ENCODE measurements at regions not wholly inside any gene's neighbourhood (a gene's known extent, or its start where the extent isn't known, plus 50 kb on each side); places are given as distances from the start of the nearest gene placed in this dataset.
"Not testable (repeated sequence)": the region's sequence is repeated elsewhere in the genome, so short reads cannot be mapped to it uniquely, and the experiment has no call there.

GRCh38 chr2:125710561-125710960 lies 945.4 kb upstream of the GYPC start:
- no peak for DNase-seq (ENCODE audit: low read depth in 3 of 3)

GRCh38 chr2:125711075-125711474 lies 944.9 kb upstream of the GYPC start:
- no peak for DNase-seq (ENCODE audit: low read depth in 3 of 3)

GRCh38 chr2:125713533-125713932 lies 942.4 kb upstream of the GYPC start:
- DNase-seq (ENCODE audit: low read depth in 3 of 3) = no peak

GRCh38 chr2:125721072-125721721 lies 934.8 kb upstream of the GYPC start:
- no peak for DNase-seq (ENCODE audit: low read depth in 3 of 3)

GRCh38 chr2:125730921-125731320 lies 925.0 kb upstream of the GYPC start:
- DNase-seq (ENCODE audit: low read depth in 3 of 3) = no peak

GRCh38 chr2:125736306-125736705 lies 919.7 kb upstream of the GYPC start:
- no peak for DNase-seq (ENCODE audit: low read depth in 3 of 3)

GRCh38 chr2:125745514-125745913 lies 910.4 kb upstream of the GYPC start:
- DNase-seq (ENCODE audit: low read depth in 3 of 3) = no peak

GRCh38 chr2:125746321-125747164 lies 909.4 kb upstream of the GYPC start:
- DNase-seq (ENCODE audit: low read depth in 3 of 3) = no peak

- DNase-seq (ENCODE audit: low read depth in 3 of 3) = no peak
Observed at GRCh38 chr2:125747165-125747425, 908.9 kb upstream of the GYPC start.

- DNase-seq (ENCODE audit: low read depth in 3 of 3) = no peak
Observed at GRCh38 chr2:125756431-125756830, 899.5 kb upstream of the GYPC start.

GRCh38 chr2:125796784-125797183 lies 859.2 kb upstream of the GYPC start:
- no peak for DNase-seq (ENCODE audit: low read depth in 3 of 3)

- DNase-seq (ENCODE audit: low read depth in 3 of 3) = no peak
Observed at GRCh38 chr2:125797192-125797591, 858.8 kb upstream of the GYPC start.

- no peak for DNase-seq (ENCODE audit: low read depth in 3 of 3)
Observed at GRCh38 chr2:125822746-125823145, 833.2 kb upstream of the GYPC start.

- not testable (repeated sequence) for DNase-seq (ENCODE audit: low read depth in 3 of 3)
Observed at GRCh38 chr2:125825781-125826180, 830.2 kb upstream of the GYPC start.

- no peak for DNase-seq (ENCODE audit: low read depth in 3 of 3)
Observed at GRCh38 chr2:125837128-125837527, 818.8 kb upstream of the GYPC start.

GRCh38 chr2:125837611-125838010 lies 818.3 kb upstream of the GYPC start:
- no peak for DNase-seq (ENCODE audit: low read depth in 3 of 3)

- DNase-seq (ENCODE audit: low read depth in 3 of 3) = no peak
Observed at GRCh38 chr2:125839945-125840344, 816.0 kb upstream of the GYPC start.

- no peak for DNase-seq (ENCODE audit: low read depth in 3 of 3)
Observed at GRCh38 chr2:125842041-125842440, 813.9 kb upstream of the GYPC start.

GRCh38 chr2:125850541-125850940 lies 805.4 kb upstream of the GYPC start:
- no peak for DNase-seq (ENCODE audit: low read depth in 3 of 3)

- DNase-seq (ENCODE audit: low read depth in 3 of 3) = no peak
Observed at GRCh38 chr2:125852364-125852763, 803.6 kb upstream of the GYPC start.

- DNase-seq (ENCODE audit: low read depth in 3 of 3) = no peak
Observed at GRCh38 chr2:125853626-125854025, 802.3 kb upstream of the GYPC start.

GRCh38 chr2:125855204-125855603 lies 800.8 kb upstream of the GYPC start:
- DNase-seq (ENCODE audit: low read depth in 3 of 3) = no peak

- no peak for DNase-seq (ENCODE audit: low read depth in 3 of 3)
Observed at GRCh38 chr2:125857971-125858794, 797.8 kb upstream of the GYPC start.
